Kidney capillary endothelial cell (primary cell): ENCODE measurements at regions not wholly inside any gene's neighbourhood (a gene's known extent, or its start where the extent isn't known, plus 50 kb on each side); places are given as distances from the start of the nearest gene placed in this dataset.
"Not testable (repeated sequence)": the region's sequence is repeated elsewhere in the genome, so short reads cannot be mapped to it uniquely, and the experiment has no call there.

ENCODE experiments used
- DNase-seq: peaks from one replicate; pipeline ENCODE4 v3.0.0-alpha.2; 2018; ENCODE audit warnings: low spot score

GRCh38 chr16:85240982-85241924, 129.0 kb upstream of the CIBAR2 start:
- no peak for DNase-seq

- no peak for DNase-seq
Observed at GRCh38 chr16:85242140-85242539, 129.9 kb upstream of the CIBAR2 start.

- DNase-seq = no peak
Observed at GRCh38 chr16:85243308-85243707, 131.0 kb upstream of the CIBAR2 start.

- not testable (repeated sequence) for DNase-seq
Observed at GRCh38 chr16:85244452-85244851, 132.2 kb upstream of the CIBAR2 start.

- peak; percentile 62 for DNase-seq
Observed at GRCh38 chr16:85245307-85246172, 133.3 kb upstream of the CIBAR2 start.

GRCh38 chr16:85246473-85246872, 134.2 kb upstream of the CIBAR2 start:
- DNase-seq = no peak

- no peak for DNase-seq
Observed at GRCh38 chr16:85246973-85247372, 134.7 kb upstream of the CIBAR2 start.

- DNase-seq = no peak
Observed at GRCh38 chr16:85248342-85248741, 136.1 kb upstream of the CIBAR2 start.

GRCh38 chr16:85248857-85249256, 136.6 kb upstream of the CIBAR2 start:
- DNase-seq = no peak

- DNase-seq = no peak
Observed at GRCh38 chr16:85249418-85250146, 137.3 kb upstream of the CIBAR2 start.

- no peak for DNase-seq
Observed at GRCh38 chr16:85250147-85250463, 137.8 kb upstream of the CIBAR2 start.

GRCh38 chr16:85250609-85251223, 138.4 kb upstream of the CIBAR2 start:
- no peak for DNase-seq

- DNase-seq = no peak
Observed at GRCh38 chr16:85251225-85251760, 139.0 kb upstream of the CIBAR2 start.

- DNase-seq = no peak
Observed at GRCh38 chr16:85252014-85252413, 139.7 kb upstream of the CIBAR2 start.

GRCh38 chr16:85252461-85252860, 140.2 kb upstream of the CIBAR2 start:
- DNase-seq = no peak

GRCh38 chr16:85253084-85253941, 141.0 kb upstream of the CIBAR2 start:
- no peak for DNase-seq

GRCh38 chr16:85254051-85254450, 141.8 kb upstream of the CIBAR2 start:
- DNase-seq = no peak

- no peak for DNase-seq
Observed at GRCh38 chr16:85254921-85255320, 142.6 kb upstream of the CIBAR2 start.

GRCh38 chr16:85255777-85256176, 143.5 kb upstream of the CIBAR2 start:
- no peak for DNase-seq

GRCh38 chr16:85256190-85256739, 144.0 kb upstream of the CIBAR2 start:
- DNase-seq = no peak
